HEK293 (cell line): ENCODE measurements at regions not wholly inside any gene's neighbourhood (a gene's known extent, or its start where the extent isn't known, plus 50 kb on each side); places are given as distances from the start of the nearest gene placed in this dataset.

Source experiments
- CTCF ChIA-PET: fragments of 350-600 bp; formaldehyde crosslinking; extraction: SDS; loops from one replicate; lab custom pipeline; 2021; ENCODE audit warnings: antibody characterized with exemption; lab: Yijun Ruan, JAX
- POLR2A ChIA-PET: fragments of 300-600 bp; formaldehyde crosslinking; extraction: SDS; loops from one replicate; lab custom pipeline; 2020; ENCODE audit warnings: antibody characterized with exemption, inconsistent platforms; lab: Yijun Ruan, JAX
- H3K27ac ChIP-seq: fragments of 200-500 bp; sonication (Bioruptor generic); 2 replicates; pipeline ENCODE4 v1.5.1; 2014; ENCODE audit warnings: low read depth, low read length, control low read depth, inconsistent platforms; ENCODE audit errors: extremely low read depth
- H3K36me3 ChIP-seq, 2 experiments: fragments of 200-500 bp in 1 of 2; sonication (Bioruptor generic) in 1 of 2; 1 replicate in 1 of 2; 2 replicates in 1 of 2; pipeline ENCODE4 v1.5.1; 2014 to 2017; ENCODE audit warnings: inconsistent platforms in 2 of 2, low read length in 2 of 2; ENCODE audit not compliant: control insufficient read depth in 2 of 2, insufficient read depth in 1 of 2
- H3K4me1 ChIP-seq: fragments of 200-500 bp; sonication (Bioruptor generic); 2 replicates; pipeline ENCODE4 v1.5.1; 2014; ENCODE audit warnings: mild to moderate bottlenecking, low read length, inconsistent platforms; ENCODE audit not compliant: control insufficient read depth, insufficient read depth
- H3K4me3 ChIP-seq: 2 replicates; pipeline ENCODE4 v1.5.1; 2011; ENCODE audit warnings: low read depth, mild to moderate bottlenecking, control low read depth, low read length, moderate library complexity
- H3K9me3 ChIP-seq: fragments of 200-500 bp; sonication (Bioruptor generic); 2 replicates; pipeline ENCODE4 v1.5.1; 2014; ENCODE audit warnings: low read depth, low read length, inconsistent platforms; ENCODE audit not compliant: control insufficient read depth, insufficient read depth
- GLI4 ChIP-seq: fragments of 450-650 bp; formaldehyde crosslinking; IDR thresholded peaks from 2 replicates; pipeline ENCODE4 v1.5.1; 2016; ENCODE audit warnings: missing biosample characterization, missing genetic modification characterization
- GLIS2 ChIP-seq: fragments of 450-650 bp; formaldehyde crosslinking; IDR thresholded peaks from 2 replicates; pipeline ENCODE4 v1.5.1; 2016; ENCODE audit warnings: missing biosample characterization, missing genetic modification characterization
- HOXD13 ChIP-seq: sonication (generic); formaldehyde crosslinking; IDR thresholded peaks from 2 replicates; pipeline ENCODE4 v1.8.0; 2022; ENCODE audit warnings: missing genetic modification reagents, borderline replicate concordance
- KLF1 ChIP-seq: fragments of 450-650 bp; formaldehyde crosslinking; IDR thresholded peaks from 2 replicates; pipeline ENCODE4 v1.5.1; 2016; ENCODE audit warnings: missing biosample characterization, missing genetic modification characterization
- MZF1 ChIP-seq: fragments of 450-650 bp; formaldehyde crosslinking; IDR thresholded peaks from 2 replicates; pipeline ENCODE4 v1.5.1; 2017; ENCODE audit warnings: missing biosample characterization, missing genetic modification characterization, borderline replicate concordance
- SP3 ChIP-seq: fragments of 450-650 bp; formaldehyde crosslinking; IDR thresholded peaks from 2 replicates; pipeline ENCODE4 v1.5.1; 2016; ENCODE audit warnings: missing biosample characterization, missing genetic modification characterization
- TCF7L2 ChIP-seq: IDR thresholded peaks from 2 replicates; pipeline ENCODE4 v1.6.1; 2011; ENCODE audit warnings: low read depth, mild to moderate bottlenecking, inconsistent platforms, low read length, moderate library complexity, borderline replicate concordance
- ZEB2 ChIP-seq: fragments of 450-650 bp; formaldehyde crosslinking; IDR thresholded peaks from 2 replicates; pipeline ENCODE4 v1.5.1; 2016; ENCODE audit warnings: missing biosample characterization, missing genetic modification characterization
- ZIC2 ChIP-seq: fragments of 450-650 bp; formaldehyde crosslinking; IDR thresholded peaks from 2 replicates; pipeline ENCODE4 v1.5.1; 2016; ENCODE audit warnings: missing biosample characterization, missing genetic modification characterization
- ZNF18 ChIP-seq: fragments of 450-650 bp; formaldehyde crosslinking; IDR thresholded peaks from 2 replicates; pipeline ENCODE4 v1.5.1; 2016; ENCODE audit warnings: missing biosample characterization, missing genetic modification characterization
- ZNF184 ChIP-seq: fragments of 450-650 bp; IDR thresholded peaks from 2 replicates; pipeline ENCODE4 v1.5.1; 2018; ENCODE audit warnings: missing biosample characterization, mild to moderate bottlenecking, missing genetic modification characterization
- ZNF239 ChIP-seq: fragments of 450-650 bp; formaldehyde crosslinking; IDR thresholded peaks from 2 replicates; pipeline ENCODE4 v1.5.1; 2016; ENCODE audit warnings: missing biosample characterization, missing genetic modification characterization
- ZNF26 ChIP-seq: fragments of 450-650 bp; formaldehyde crosslinking; IDR thresholded peaks from 2 replicates; pipeline ENCODE4 v1.5.1; 2016; ENCODE audit warnings: missing biosample characterization, missing genetic modification characterization
- ZNF335 ChIP-seq: fragments of 450-650 bp; formaldehyde crosslinking; conservative IDR thresholded peaks from 2 replicates; pipeline ENCODE4 v1.5.1; 2016; ENCODE audit warnings: missing biosample characterization, missing genetic modification characterization
- ZNF37A ChIP-seq: fragments of 450-650 bp; IDR thresholded peaks from 2 replicates; pipeline ENCODE4 v1.5.1; 2018; ENCODE audit warnings: missing biosample characterization, missing genetic modification characterization
- ZNF426 ChIP-seq: fragments of 450-650 bp; formaldehyde crosslinking; IDR thresholded peaks from 2 replicates; pipeline ENCODE4 v1.5.1; 2017; ENCODE audit warnings: missing biosample characterization, missing genetic modification characterization, mild to moderate bottlenecking, inconsistent platforms, moderate library complexity
- ZNF433 ChIP-seq: fragments of 450-650 bp; formaldehyde crosslinking; IDR thresholded peaks from 2 replicates; pipeline ENCODE4 v1.5.1; 2016; ENCODE audit warnings: missing biosample characterization, missing genetic modification characterization, low read depth
- ZNF488 ChIP-seq: fragments of 450-650 bp; formaldehyde crosslinking; IDR thresholded peaks from 2 replicates; pipeline ENCODE4 v1.5.1; 2016; ENCODE audit warnings: missing biosample characterization, missing genetic modification characterization
- ZNF585B ChIP-seq: fragments of 450-650 bp; formaldehyde crosslinking; IDR thresholded peaks from 2 replicates; pipeline ENCODE4 v1.5.1; 2016; ENCODE audit warnings: missing biosample characterization, missing genetic modification characterization
- ZNF658 ChIP-seq: fragments of 450-650 bp; formaldehyde crosslinking; IDR thresholded peaks from 2 replicates; pipeline ENCODE4; 2016; ENCODE audit warnings: missing biosample characterization, missing genetic modification characterization
- ZNF707 ChIP-seq: fragments of 450-650 bp; formaldehyde crosslinking; IDR thresholded peaks from 2 replicates; pipeline ENCODE4 v1.5.1; 2016; ENCODE audit warnings: missing biosample characterization, missing genetic modification characterization
- ZNF747 ChIP-seq: fragments of 450-650 bp; formaldehyde crosslinking; IDR thresholded peaks from 2 replicates; pipeline ENCODE4 v1.5.1; 2016; ENCODE audit warnings: missing biosample characterization, missing genetic modification characterization
- ZNF768 ChIP-seq: fragments of 450-650 bp; formaldehyde crosslinking; IDR thresholded peaks from 2 replicates; pipeline ENCODE4 v1.5.1; 2018; ENCODE audit warnings: missing biosample characterization, mild to moderate bottlenecking, missing genetic modification characterization
- ZNF777 ChIP-seq: fragments of 450-650 bp; formaldehyde crosslinking; IDR thresholded peaks from 2 replicates; pipeline ENCODE4 v1.5.1; 2017; ENCODE audit warnings: missing biosample characterization, missing genetic modification characterization, borderline replicate concordance
- ZSCAN30 ChIP-seq: fragments of 450-650 bp; IDR thresholded peaks from 2 replicates; pipeline ENCODE4 v1.5.1; 2018; ENCODE audit warnings: missing biosample characterization, mild to moderate bottlenecking, missing genetic modification characterization, moderate library complexity
- TF ChIP-seq, protein P1 (sequence below): fragments of 450-650 bp; formaldehyde crosslinking; conservative IDR thresholded peaks from 2 replicates; pipeline ENCODE4 v1.5.1; 2016; ENCODE audit warnings: low read depth, missing biosample characterization, missing genetic modification characterization

DNA sequence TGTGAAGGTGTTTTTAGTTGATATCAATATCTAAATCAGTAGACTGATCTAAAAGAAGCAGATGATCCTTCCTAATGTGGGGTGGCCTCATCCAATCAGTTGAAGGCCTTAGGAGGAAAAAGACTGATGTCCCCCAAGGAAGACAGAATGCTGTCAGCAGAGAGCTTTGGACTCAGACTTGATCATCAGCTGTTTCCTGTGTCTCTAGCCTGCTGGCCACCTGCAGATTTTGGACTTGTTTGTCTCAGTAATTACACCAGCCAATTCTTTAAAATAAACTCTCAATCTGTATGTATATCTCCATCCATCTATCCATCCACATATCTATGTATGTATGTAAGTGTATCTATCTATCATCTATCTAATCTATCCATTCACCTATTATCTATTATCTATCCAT, 301.3 kb downstream of the LPIN1 start (continued):
- no peak for TF ChIP-seq ZIC2
- TF ChIP-seq ZNF658 (tag by site-specific recombination), result no peak
- no peak for TF ChIP-seq ZNF585B (tag by site-specific recombination)

- Histone ChIP-seq H3K36me3 (no peaks in the 10 kb centered on the region), H3K4me1 (no peaks in the 10 kb centered on the region), H3K27ac (no peak overlapping the region), H3K4me3 (no peak overlapping the region), H3K9me3 (no peaks in the 10 kb centered on the region)
- TF ChIP-seq ZNF777 (tag by site-specific recombination) (no peak), ZNF26 (tag by site-specific recombination) (no peak), ZNF239 (no peak), ZNF37A (tag by site-specific recombination) (no peak), ZSCAN30 (tag by site-specific recombination) (no peak), KLF1 (tag by site-specific recombination) (no peak), GLIS2 (tag by site-specific recombination) (no peak), ZNF433 (tag by site-specific recombination) (no peak)
- CTCF ChIA-PET, result interaction anchor here (0.7 to 0.8 kb wide), 4 partner anchors 8 to 509 kb away, joined by 3 to 4 read pairs (median 4); no protein-coding TSS in a partner anchor
- POLR2A ChIA-PET, result no interaction called here
Observed at GRCh38 chr2:12048550-12048949, 302.1 kb downstream of the LPIN1 start.

GRCh38 chr2:12050396-12050795, 304.0 kb downstream of the LPIN1 start:
- no peaks in the 10 kb centered on the region for H3K36me3 ChIP-seq
- POLR2A ChIA-PET, result no interaction called here
- H3K4me3 ChIP-seq, result no peak overlapping the region
- CTCF ChIA-PET, result no interaction called here
- H3K27ac ChIP-seq, result no peak overlapping the region
- TF ChIP-seq GLI4 (tag by site-specific recombination), result no peak
- TF ChIP-seq HOXD13 (CRISPR knock-in tag), result no peak
- TF ChIP-seq ZNF488 (tag by site-specific recombination), result no peak
- no peak for TF ChIP-seq SP3
- no peak for TF ChIP-seq ZNF335
- TF ChIP-seq ZNF768 (tag by site-specific recombination), result no peak
- no peaks in the 10 kb centered on the region for H3K4me1 ChIP-seq
- no peaks in the 10 kb centered on the region for H3K9me3 ChIP-seq

- ChIA-PET POLR2A (no interaction called here), CTCF (no interaction called here)
- H3K36me3 ChIP-seq, result no peaks in the 10 kb centered on the region
- TF ChIP-seq ZNF426 (tag by site-specific recombination), result no peak
- TF ChIP-seq ZNF184 (tag by site-specific recombination), result no peak
- no peak for TF ChIP-seq MZF1 (tag by site-specific recombination)
- no peak for TF ChIP-seq ZNF18 (tag by site-specific recombination)
- TF ChIP-seq TCF7L2, result no peak
- TF ChIP-seq ZEB2 (tag by site-specific recombination), result no peak
- TF ChIP-seq, protein P1, sequence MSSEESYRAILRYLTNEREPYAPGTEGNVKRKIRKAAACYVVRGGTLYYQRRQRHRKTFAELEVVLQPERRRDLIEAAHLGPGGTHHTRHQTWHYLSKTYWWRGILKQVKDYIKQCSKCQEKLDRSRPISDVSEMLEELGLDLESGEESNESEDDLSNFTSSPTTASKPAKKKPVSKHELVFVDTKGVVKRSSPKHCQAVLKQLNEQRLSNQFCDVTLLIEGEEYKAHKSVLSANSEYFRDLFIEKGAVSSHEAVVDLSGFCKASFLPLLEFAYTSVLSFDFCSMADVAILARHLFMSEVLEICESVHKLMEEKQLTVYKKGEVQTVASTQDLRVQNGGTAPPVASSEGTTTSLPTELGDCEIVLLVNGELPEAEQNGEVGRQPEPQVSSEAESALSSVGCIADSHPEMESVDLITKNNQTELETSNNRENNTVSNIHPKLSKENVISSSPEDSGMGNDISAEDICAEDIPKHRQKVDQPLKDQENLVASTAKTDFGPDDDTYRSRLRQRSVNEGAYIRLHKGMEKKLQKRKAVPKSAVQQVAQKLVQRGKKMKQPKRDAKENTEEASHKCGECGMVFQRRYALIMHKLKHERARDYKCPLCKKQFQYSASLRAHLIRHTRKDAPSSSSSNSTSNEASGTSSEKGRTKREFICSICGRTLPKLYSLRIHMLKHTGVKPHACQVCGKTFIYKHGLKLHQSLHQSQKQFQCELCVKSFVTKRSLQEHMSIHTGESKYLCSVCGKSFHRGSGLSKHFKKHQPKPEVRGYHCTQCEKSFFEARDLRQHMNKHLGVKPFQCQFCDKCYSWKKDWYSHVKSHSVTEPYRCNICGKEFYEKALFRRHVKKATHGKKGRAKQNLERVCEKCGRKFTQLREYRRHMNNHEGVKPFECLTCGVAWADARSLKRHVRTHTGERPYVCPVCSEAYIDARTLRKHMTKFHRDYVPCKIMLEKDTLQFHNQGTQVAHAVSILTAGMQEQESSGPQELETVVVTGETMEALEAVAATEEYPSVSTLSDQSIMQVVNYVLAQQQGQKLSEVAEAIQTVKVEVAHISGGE, result no peak
- TF ChIP-seq ZNF658 (tag by site-specific recombination), result no peak
- no peak for TF ChIP-seq ZNF707
- no peak for TF ChIP-seq ZNF747 (tag by site-specific recombination)
- no peak overlapping the region for H3K4me3 ChIP-seq
- H3K4me1 ChIP-seq, result no peaks in the 10 kb centered on the region
- no peaks in the 10 kb centered on the region for H3K9me3 ChIP-seq
- no peak overlapping the region for H3K27ac ChIP-seq
Observed at GRCh38 chr2:12051831-12052230, 305.4 kb downstream of the LPIN1 start.
